ENCODE measurements at regions not wholly inside any gene's neighbourhood (a gene's known extent, or its start where the extent isn't known, plus 50 kb on each side); places are given as distances from the start of the nearest gene placed in this dataset.
A peak's percentile ranks its signal among the peaks of the same experiment; 100 is the strongest.

GRCh38 chr13:90445179-90445578, 902.3 kb upstream of the MIR17HG start:
- Histone ChIP-seq H3K27me3 (ENCODE audit: insufficient read depth) (no peaks in the 10 kb centered on the region), H3K4me1 (ENCODE audit: insufficient read depth) (no peaks in the 10 kb centered on the region), H3K4me3 (no peak overlapping the region), H3F3A (replicated peaks; ENCODE audit: low read depth) (no peaks in the 10 kb centered on the region), H3K36me3 (ENCODE audit: insufficient read depth) (no peaks in the 10 kb centered on the region), H4K20me1 (replicated peaks; ENCODE audit: insufficient read depth) (no peaks in the 10 kb centered on the region), H3K27ac (ENCODE audit: low read depth) (no peak overlapping the region), H3K4me2 (no peak overlapping the region), H2AFZ (no peak overlapping the region), H3K9me2 (ENCODE audit: insufficient read depth) (0 out of 2 replicates have a peak, but pooled peaks cover 5% of the 10 kb centered on the region), H3K79me2 (replicated peaks; ENCODE audit: insufficient read depth) (no peaks in the 10 kb centered on the region)
- no peak overlapping the region for H3K27ac Mint-ChIP-seq
- H3K36me3 Mint-ChIP-seq (ENCODE audit: low read depth): no peaks in the 10 kb centered on the region; the same call in 2 of the 3 replicates
- DNase-seq (ENCODE audit: low spot score) (peak; percentile 60), ATAC-seq (no peak; the same call in 2 of the 3 replicates)
- TF ChIP-seq EZH2phosphoT487 (IDR thresholded peaks at IDR 0.05; ENCODE audit: unreplicated experiment): no peak
- TF ChIP-seq EZH2 (IDR thresholded peaks at IDR 0.05; ENCODE audit: low read depth, unreplicated experiment): no peak
- no peak for TF ChIP-seq CTCF (conservative IDR thresholded peaks at IDR 0.05; ENCODE audit: low read depth in 2 of 2)
- TF ChIP-seq NANOG (IDR thresholded peaks at IDR 0.05; ENCODE audit: borderline replicate concordance): no peak
- TF ChIP-seq ZNF331 (CRISPR knock-in tag; IDR thresholded peaks at IDR 0.05; ENCODE audit: low read depth): no peak
- no peak for TF ChIP-seq CREB1 (CRISPR knock-in tag; IDR thresholded peaks at IDR 0.05; ENCODE audit: low read depth)
- TF ChIP-seq JUNB (IDR thresholded peaks at IDR 0.05; ENCODE audit: unreplicated experiment): no peak
- no peak for TF ChIP-seq ZNF114 (CRISPR knock-in tag; IDR thresholded peaks at IDR 0.05)
- no peak for TF ChIP-seq POLR2AphosphoS5 (IDR thresholded peaks at IDR 0.05; ENCODE audit: low read depth)
- TF ChIP-seq ETS1 (IDR thresholded peaks at IDR 0.05): no peak
- no peak for TF ChIP-seq STAT1 (IDR thresholded peaks at IDR 0.05; ENCODE audit: unreplicated experiment)
- no peak for TF ChIP-seq ZNF462 (CRISPR knock-in tag; IDR thresholded peaks at IDR 0.05)
- TF ChIP-seq REST (IDR thresholded peaks at IDR 0.05; ENCODE audit: unreplicated experiment): no peak
- H3K4me1 Mint-ChIP-seq: peaks cover 11% of the 10 kb centered on the region; the same call in 2 of the 3 replicates
- H3K4me3 Mint-ChIP-seq: no peak overlapping the region
- no peaks in the 10 kb centered on the region for H3K9me3 Mint-ChIP-seq
- no peaks in the 10 kb centered on the region for H3K27me3 Mint-ChIP-seq (ENCODE audit: insufficient read depth, low read depth, poor library complexity)

Measured in GM23338 (cell line).